Hematopoietic multipotent progenitor cell treated with erythropoietin and hydrocortisone succinate and interleukin-3 and kit ligand, for 15 days (in vitro differentiated cells): ENCODE measurements at regions not wholly inside any gene's neighbourhood (a gene's known extent, or its start where the extent isn't known, plus 50 kb on each side); places are given as distances from the start of the nearest gene placed in this dataset.

ENCODE experiments used
- DNase-seq: peaks from one replicate; pipeline ENCODE4 v3.0.0-alpha.2; 2015; ENCODE audit warnings: low spot score

GRCh38 chr1:209328196-209328595 is 255.3 kb upstream of the CAMK1G start:
- no peak for DNase-seq

DNA sequence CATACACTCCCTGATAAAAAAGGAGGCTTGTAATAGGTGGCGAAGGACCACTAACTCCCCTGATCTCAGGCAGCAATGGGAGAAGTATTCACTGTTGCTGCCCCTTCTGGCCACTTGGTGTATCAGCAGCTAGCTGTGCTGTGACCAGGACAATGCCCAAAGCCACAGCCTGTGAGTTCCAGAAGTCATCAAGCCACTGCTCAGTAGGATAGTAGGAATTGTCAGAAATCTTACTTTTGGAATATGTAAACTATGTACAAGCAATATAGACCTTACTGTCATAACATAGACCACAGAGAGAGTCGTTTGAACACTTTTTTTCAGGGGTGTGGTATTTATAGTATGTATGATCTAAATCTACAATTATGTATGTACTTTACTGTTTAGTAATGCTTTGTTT is 248.3 kb upstream of the CAMK1G start:
- DNase-seq: no peak

GRCh38 chr1:209341146-209341545 is 242.4 kb upstream of the CAMK1G start:
- no peak for DNase-seq

- no peak for DNase-seq
These were observed 241.7 kb upstream of the CAMK1G start for GRCh38 chr1:209341673-209342420.

DNA sequence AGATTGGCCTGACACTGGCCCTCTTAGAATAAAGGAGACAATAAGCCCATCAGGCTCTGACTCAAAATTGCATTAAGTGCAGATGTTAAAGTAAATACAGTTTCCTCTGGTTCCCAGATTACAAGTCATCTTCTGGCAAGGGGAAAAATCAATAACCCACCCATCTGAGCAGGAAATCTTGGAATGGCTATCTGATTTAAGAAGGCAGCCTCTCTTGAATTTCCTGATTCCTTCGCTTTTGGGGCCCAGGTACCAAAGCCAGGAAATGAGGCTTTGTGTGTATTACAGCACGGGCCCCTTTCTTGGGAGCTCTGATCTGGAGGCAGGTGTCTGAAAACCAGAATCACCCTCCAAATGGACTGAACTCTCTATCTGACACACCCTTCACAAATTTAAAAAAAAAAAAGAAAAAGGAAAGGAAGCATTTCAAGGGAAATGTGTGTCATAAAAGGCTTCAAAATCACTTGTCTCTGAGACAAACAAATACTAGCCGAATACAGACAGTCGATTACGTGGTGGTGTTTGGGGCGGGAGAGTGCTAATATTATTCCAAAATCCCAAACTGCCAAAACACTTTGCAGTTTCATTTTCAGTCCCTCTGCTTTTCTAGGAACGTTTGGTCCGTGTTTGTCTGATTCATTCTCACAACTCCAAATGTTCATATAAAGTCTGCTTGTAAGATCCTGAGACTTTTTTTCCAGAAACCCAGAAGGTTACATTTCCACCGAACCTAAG is 240.9 kb upstream of the CAMK1G start:
- DNase-seq: no peak

GRCh38 chr1:209343511-209343910 is 240.0 kb upstream of the CAMK1G start:
- no peak for DNase-seq

DNA sequence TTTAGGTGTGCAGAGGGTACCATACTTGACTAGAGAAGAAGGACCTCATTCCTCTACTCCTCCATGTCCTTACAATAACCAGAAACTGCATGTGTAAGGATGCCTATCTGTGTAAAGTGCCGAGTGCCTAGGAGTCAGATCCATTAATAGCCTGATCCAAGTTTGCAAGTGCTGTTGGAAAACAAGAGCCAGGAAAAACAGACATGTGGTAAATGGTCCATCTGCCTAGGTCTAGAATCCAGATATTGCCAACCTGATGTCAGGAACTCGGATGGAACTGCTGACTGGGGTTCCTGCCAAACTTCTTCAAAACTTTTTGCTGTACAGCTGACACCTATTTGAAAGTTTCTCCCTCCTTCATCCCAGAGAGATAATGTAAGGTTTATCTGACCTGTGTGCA is 239.4 kb upstream of the CAMK1G start:
- no peak for DNase-seq

- DNase-seq: no peak
These were observed 233.9 kb upstream of the CAMK1G start for GRCh38 chr1:209349363-209350308.

- no peak for DNase-seq
These were observed 230.5 kb upstream of the CAMK1G start for GRCh38 chr1:209353053-209353452.

DNA sequence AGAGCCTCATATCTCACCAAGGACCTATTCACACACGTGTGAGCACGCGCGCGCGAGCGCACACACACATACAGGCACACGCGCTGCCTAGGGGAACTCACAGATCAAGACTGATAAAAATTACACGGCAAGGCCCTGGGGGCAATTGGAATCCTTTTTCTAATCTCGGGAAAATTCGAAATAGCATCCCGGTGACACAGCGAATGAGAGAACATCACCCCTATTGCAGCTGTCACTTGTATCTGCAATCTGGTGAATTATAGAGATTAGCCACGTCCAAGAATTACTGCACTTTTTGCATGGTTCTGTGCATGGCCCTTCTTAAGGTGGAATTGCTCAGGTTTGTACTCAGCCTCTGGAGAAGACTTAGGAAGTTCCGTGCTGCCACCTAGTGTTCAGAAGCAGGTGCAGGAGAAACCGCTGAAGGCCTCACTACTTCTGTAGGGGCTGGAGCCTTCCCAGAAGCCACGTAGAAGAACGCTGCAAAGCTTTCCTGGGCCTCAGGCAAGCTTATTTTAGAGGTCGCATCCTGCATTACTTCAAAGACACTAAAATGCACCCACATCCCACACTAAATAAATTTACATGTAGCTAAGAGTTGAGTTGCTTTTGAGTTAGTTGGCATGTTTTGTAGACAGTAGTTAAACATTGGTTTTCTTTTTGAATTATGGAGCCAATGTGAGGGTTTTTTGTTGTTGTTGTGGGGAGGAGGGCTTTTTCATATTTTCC is 229.2 kb upstream of the CAMK1G start:
- DNase-seq: peak; percentile 38

GRCh38 chr1:209354840-209355165 is 228.7 kb upstream of the CAMK1G start:
- no peak for DNase-seq

- no peak for DNase-seq
These were observed 228.1 kb upstream of the CAMK1G start for GRCh38 chr1:209355415-209355814.

GRCh38 chr1:209356976-209357377 is 226.5 kb upstream of the CAMK1G start:
- no peak for DNase-seq

GRCh38 chr1:209363112-209363511 is 220.4 kb upstream of the CAMK1G start:
- DNase-seq: no peak

DNA sequence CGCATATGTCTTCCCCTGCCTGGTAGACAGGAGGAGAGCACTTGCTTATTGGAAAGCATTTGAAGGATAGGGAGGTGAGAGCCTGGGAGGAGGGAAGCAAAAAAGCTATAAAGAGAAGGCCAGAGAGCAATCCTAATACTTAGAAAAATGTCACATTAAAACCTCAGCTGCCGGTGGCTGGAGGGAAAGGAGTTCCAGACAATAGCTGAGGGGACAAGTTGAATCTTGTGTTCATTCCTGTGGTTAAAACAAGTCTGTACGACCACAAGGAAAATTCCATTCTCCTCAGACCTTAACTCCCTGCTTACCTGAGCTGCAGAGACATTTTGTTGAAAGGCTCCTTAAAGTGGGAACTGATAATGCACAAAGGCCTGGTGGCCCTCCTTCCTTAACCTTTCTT is 218.8 kb upstream of the CAMK1G start:
- DNase-seq: no peak

DNA sequence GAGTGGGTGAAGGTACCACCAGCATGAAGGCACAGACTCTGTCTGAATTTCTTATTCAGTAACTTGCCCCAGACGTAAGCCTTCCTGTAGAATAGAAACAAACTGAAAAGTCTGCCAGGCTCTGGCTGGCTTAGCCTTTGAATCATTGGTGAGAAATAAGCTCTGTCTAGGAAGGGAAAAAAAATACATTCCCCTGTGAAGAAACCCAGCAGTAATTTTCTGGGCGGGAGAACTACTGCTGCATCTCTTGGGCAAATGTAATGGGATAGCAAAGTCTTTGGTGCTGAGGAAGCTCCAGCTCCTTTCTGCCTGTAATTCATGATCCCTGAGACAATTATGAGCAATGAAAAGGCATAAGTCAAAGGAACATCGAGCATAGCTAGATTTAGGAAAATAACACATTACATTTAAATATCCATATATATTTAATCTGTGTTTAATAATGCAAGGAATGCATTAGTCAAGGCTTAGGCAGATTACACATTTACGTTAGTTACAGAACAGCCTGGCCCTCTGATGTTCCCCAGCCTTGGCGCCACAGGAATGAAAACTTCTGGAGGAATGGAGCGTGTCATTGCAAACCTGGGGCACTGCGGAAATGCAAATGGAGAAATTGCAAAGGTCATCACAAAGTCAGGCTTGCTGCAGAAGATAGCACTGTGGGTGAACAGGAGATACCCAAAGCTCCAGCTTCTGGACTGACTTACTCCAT is 216.3 kb upstream of the CAMK1G start:
- DNase-seq: no peak

- DNase-seq: no peak
These were observed 214.5 kb upstream of the CAMK1G start for GRCh38 chr1:209368864-209369598.

DNA sequence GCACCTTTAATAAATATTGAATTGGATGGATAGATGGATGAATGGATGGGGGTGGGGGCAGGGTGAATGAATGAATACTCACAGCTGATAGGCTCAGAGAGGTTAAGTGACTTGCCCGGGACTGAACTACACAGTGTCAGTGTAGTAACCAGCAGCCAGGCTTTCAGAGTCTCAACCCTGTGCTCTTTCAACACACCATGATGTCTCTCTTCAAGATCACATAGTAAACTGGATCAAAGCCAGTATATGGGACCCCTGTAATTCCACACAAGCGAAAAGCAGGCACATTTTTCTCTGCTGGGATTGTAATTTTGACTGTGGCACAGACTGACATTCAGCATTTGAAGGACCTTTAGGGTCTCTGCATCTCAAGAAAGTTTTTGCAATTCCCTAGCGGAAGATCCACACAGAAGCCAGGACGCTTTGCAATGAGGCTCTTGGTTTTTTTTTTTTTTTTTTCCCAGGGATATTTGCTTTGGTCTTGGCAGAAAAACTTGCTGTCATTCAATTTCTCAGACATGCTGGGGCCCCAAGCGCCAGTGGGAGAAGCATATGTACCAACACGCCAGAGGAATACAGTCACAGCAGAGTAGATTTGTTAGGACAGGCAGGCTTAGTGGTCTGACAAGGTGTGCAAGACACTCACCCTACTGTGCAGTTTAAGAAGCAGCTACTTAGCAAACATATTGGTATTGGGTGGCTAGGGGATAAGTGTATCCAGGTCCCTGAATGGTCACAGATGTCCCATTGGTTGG is 213.1 kb upstream of the CAMK1G start:
- no peak for DNase-seq

DNA sequence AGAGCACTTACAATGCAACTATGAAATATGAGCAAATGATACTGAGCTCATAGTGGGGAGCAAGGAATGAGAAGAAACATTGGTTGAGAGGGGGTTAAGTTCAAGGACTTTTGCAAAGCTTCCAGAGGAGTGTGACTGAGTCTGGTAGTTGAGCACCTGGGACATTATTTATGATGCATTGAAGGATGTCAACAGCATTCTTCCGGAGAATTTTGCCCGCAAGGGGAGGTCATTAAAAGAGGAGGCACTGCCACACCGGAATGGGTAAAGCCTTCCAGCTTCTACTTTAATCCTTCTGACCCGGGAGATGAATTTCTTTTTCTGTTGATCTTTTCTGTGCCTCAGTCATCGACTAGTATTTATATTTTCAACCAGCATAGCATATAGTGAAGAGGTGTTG is 208.4 kb upstream of the CAMK1G start:
- no peak for DNase-seq
